T47D (cell line): ENCODE measurements at regions not wholly inside any gene's neighbourhood (a gene's known extent, or its start where the extent isn't known, plus 50 kb on each side); places are given as distances from the start of the nearest gene placed in this dataset.

Experiments used
- DNase-seq, 2 experiments: peaks; one replicate each; pipeline versions ENCODE4 v3.0.0 to v3.0.0-alpha.2; 2011 to 2012; ENCODE audit warnings: low read depth in 1 of 2, low spot score in 1 of 2
- JUND ChIP-seq: IDR thresholded peaks from 2 replicates; pipeline ENCODE4 v1.6.1; 2012; ENCODE audit warnings: low read depth
- in situ Hi-C: cut with HindIII; loops from 2 replicates; pipeline ENCODE4 v1.10.0; 2016; ENCODE audit warnings: low sequenced_read_pairs, low pct_unique_long_range_greater_than_20kb

GRCh38 chr3:65182085-65182484 is 494.3 kb upstream of the ADAMTS9 start:
- in situ Hi-C loops, result no loop called here
- DNase-seq, result no peak
- TF ChIP-seq JUND, result no peak

GRCh38 chr3:65181391-65181871 is 493.6 kb upstream of the ADAMTS9 start:
- in situ Hi-C loops, result no loop called here
- TF ChIP-seq JUND, result no peak
- DNase-seq, result no peak

- in situ Hi-C loops, result no loop called here
- no peak for DNase-seq
- TF ChIP-seq JUND, result no peak
Observed at GRCh38 chr3:65178703-65179102, 490.9 kb upstream of the ADAMTS9 start.

DNA sequence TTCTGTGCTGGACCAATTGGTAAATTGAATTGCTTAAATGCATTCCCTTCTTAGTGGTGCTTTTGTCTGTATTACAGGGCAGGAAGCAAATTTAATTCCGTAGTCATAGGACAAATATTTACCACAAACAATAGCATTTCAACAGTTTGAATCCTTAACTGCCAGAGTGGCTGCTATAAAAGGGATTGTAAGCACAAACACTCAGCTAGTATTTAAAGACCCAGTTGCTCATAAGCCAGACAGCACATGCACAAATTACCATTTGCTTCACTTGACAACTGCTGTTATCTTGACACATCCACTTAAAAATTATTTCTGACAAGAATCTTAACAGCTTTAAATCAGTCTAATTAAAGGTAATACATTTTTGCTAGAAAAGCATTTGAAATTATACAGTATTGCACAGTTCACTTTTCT is 490.2 kb upstream of the ADAMTS9 start:
- TF ChIP-seq JUND, result no peak
- DNase-seq, result no peak
- in situ Hi-C loops, result no loop called here

DNA sequence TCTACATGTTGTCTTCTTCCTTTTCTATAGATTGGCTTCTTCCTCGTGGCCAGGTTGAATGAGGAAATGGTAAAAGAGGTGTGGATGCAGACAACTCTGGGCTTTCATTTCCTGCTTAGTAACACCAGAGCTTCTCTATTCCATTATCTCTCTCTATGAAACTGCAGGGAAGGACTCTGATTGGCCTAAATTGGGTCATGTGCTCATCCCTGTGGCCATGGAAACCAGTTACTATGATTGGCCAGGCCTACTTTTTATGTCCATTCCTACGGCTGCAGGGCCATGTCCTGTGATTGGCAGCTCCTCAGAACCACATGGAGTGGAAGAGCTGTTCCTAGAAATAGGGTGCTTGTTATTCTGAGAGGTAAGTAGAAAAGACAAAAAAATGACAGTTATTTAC is 486.9 kb upstream of the ADAMTS9 start:
- TF ChIP-seq JUND, result no peak
- in situ Hi-C loops, result no loop called here

GRCh38 chr3:65173841-65174240 is 486.0 kb upstream of the ADAMTS9 start:
- no peak for DNase-seq
- no peak for TF ChIP-seq JUND
- in situ Hi-C loops, result no loop called here

More for the DNA sequence above, 486.9 kb upstream of the ADAMTS9 start:
- no peak for DNase-seq

GRCh38 chr3:65172209-65172608 is 484.4 kb upstream of the ADAMTS9 start:
- TF ChIP-seq JUND, result no peak
- in situ Hi-C loops, result no loop called here
- DNase-seq, result no peak

DNA sequence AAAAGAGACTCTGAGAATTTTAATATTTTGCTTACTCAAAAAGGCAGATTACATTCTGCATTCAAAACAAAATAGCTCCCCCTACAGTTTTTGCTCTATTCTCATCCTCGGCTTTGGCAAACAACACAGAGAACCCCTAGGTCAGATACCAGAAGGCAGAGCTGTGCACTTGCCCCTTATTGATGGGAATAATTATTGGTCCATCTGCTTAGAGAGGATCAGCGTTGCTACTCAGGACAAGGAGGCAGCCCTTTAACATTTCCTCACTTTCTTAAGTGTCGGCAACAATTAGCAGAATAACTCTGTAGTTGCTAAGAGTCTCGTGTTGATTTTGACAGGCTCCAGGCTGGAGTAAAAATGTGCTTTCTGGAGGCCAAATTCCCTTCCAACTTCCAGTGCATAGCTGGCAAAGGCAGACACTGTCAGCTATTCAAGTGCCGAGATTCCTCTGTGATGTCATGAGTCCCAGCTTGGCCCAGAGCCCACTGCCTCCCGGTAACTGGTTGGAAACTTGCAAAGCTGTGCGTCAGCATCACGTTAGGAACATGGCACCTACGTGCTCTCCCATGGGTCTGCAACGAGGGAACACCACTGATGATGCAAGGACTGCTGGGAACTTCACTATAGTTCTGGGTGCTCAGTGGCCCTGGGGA is 482.7 kb upstream of the ADAMTS9 start:
- peak in 1 of 2 experiments; percentile 36 for DNase-seq
- in situ Hi-C loops, result no loop called here

GRCh38 chr3:65169961-65170360 is 482.2 kb upstream of the ADAMTS9 start:
- no peak for DNase-seq

More for the DNA sequence above, 482.7 kb upstream of the ADAMTS9 start:
- no peak for TF ChIP-seq JUND

GRCh38 chr3:65168547-65168946 is 480.7 kb upstream of the ADAMTS9 start:
- no peak for DNase-seq
- in situ Hi-C loops, result no loop called here
- TF ChIP-seq JUND, result no peak

More at GRCh38 chr3:65169961-65170360, 482.2 kb upstream of the ADAMTS9 start:
- in situ Hi-C loops, result no loop called here
- no peak for TF ChIP-seq JUND

GRCh38 chr3:65166531-65166930 is 478.7 kb upstream of the ADAMTS9 start:
- no peak for TF ChIP-seq JUND
- in situ Hi-C loops, result no loop called here
- DNase-seq, result no peak

- DNase-seq, result no peak
- no peak for TF ChIP-seq JUND
- in situ Hi-C loops, result no loop called here
Observed at GRCh38 chr3:65158023-65158422, 470.2 kb upstream of the ADAMTS9 start.

DNA sequence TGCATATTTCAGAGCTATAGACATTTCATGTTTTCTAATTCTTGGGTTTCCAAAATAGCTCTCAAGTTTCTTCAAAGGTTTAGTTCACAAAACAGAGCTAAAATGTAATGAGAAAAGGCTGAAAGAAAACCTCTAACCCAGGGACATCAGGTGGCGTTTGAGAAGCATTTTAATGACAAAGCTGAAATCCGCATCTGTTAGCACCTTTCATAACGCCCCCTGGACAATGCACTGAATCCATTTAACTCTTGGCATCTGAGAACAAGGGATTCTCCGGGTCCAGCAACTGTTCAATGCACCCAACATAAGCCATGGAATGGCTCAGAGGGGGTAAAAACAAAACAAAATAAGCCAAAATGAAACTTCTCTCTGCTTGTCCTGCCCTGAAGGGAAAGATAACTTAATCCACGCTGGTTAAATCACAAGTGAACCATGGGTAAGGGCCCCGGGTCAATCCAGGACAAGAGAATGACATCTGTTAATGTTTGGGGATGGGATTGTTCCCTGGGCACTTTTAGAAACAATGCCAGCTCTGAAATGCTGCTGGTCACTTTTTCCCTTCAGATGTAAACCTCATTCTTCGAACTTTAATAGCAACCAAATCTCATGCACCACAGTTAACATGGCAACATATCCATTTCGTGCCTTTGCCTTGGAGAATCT is 466.2 kb upstream of the ADAMTS9 start:
- in situ Hi-C loops, result no loop called here
- no peak for TF ChIP-seq JUND
- DNase-seq, result no peak
